Trophoblast cell (in vitro differentiated cells and primary cell): ENCODE measurements at regions not wholly inside any gene's neighbourhood (a gene's known extent, or its start where the extent isn't known, plus 50 kb on each side); places are given as distances from the start of the nearest gene placed in this dataset.

ENCODE experiments used
- DNase-seq, 2 donors: peaks; one replicate each; pipeline ENCODE4 v3.0.0-alpha.2; 2016
- H2AFZ ChIP-seq: 2 replicates; pipeline ENCODE4 v1.6.1; 2013; ENCODE audit warnings: low read length, moderate library complexity, mild to moderate bottlenecking; ENCODE audit not compliant: insufficient read depth, poor library complexity
- H2AK5ac ChIP-seq: 2 replicates; pipeline ENCODE4 v1.6.1; 2013; ENCODE audit warnings: mild to moderate bottlenecking, low read length
- H2BK120ac ChIP-seq: 2 replicates; pipeline ENCODE4 v1.6.1; 2013; ENCODE audit warnings: low read length, mild to moderate bottlenecking, moderate library complexity; ENCODE audit not compliant: insufficient read depth, poor library complexity
- H2BK12ac ChIP-seq: 2 replicates; pipeline ENCODE4 v1.6.1; 2013; ENCODE audit warnings: mild to moderate bottlenecking, low read length, moderate library complexity
- H2BK5ac ChIP-seq: 2 replicates; pipeline ENCODE4 v1.6.1; 2013; ENCODE audit warnings: low read length, low read depth, moderate library complexity, mild to moderate bottlenecking; ENCODE audit not compliant: poor library complexity
- H3K14ac ChIP-seq: 2 replicates; pipeline ENCODE4 v1.6.1; 2013; ENCODE audit warnings: mild to moderate bottlenecking, low read length
- H3K18ac ChIP-seq: 2 replicates; pipeline ENCODE4 v1.6.1; 2013; ENCODE audit warnings: mild to moderate bottlenecking, low read length
- H3K23ac ChIP-seq: 2 replicates; pipeline ENCODE4 v1.6.1; 2013; ENCODE audit warnings: low read length
- H3K27ac ChIP-seq: 2 replicates; pipeline ENCODE4 v1.5.1; 2013; ENCODE audit warnings: low read depth, mild to moderate bottlenecking, inconsistent platforms, low read length, moderate library complexity
- H3K27me3 ChIP-seq: 2 replicates; pipeline ENCODE4 v1.6.1; 2013; ENCODE audit warnings: inconsistent platforms, mild to moderate bottlenecking, low read length, moderate library complexity; ENCODE audit not compliant: insufficient read depth
- H3K36me3 ChIP-seq, 2 experiments: 1 replicate in 1 of 2; 2 replicates in 1 of 2; pipeline ENCODE4 v1.6.1; 2013; ENCODE audit warnings: low read length in 2 of 2, mild to moderate bottlenecking in 2 of 2, moderate library complexity in 1 of 2; ENCODE audit not compliant: insufficient read depth in 2 of 2, control insufficient read depth in 1 of 2
- H3K4ac ChIP-seq: 2 replicates; pipeline ENCODE4 v1.6.1; 2013; ENCODE audit warnings: low read depth, mild to moderate bottlenecking, low read length, moderate library complexity
- H3K4me1 ChIP-seq, 2 experiments: 1 replicate in 1 of 2; 2 replicates in 1 of 2; pipeline ENCODE4 v1.6.1; 2013; ENCODE audit warnings: low read length in 2 of 2, mild to moderate bottlenecking in 2 of 2, moderate library complexity in 1 of 2; ENCODE audit not compliant: insufficient read depth in 2 of 2, control insufficient read depth in 1 of 2
- H3K4me2 ChIP-seq: 2 replicates; pipeline ENCODE4 v1.6.1; 2013; ENCODE audit warnings: inconsistent platforms, mild to moderate bottlenecking, low read length, moderate library complexity
- H3K4me3 ChIP-seq: 2 replicates; pipeline ENCODE4 v1.5.1; 2013; ENCODE audit warnings: mild to moderate bottlenecking, low read depth, low read length, inconsistent platforms
- H3K79me1 ChIP-seq: one replicate; pipeline ENCODE4 v1.6.1; 2013; ENCODE audit warnings: low read length
- H3K79me2 ChIP-seq: 2 replicates; pipeline ENCODE4 v1.6.1; 2013; ENCODE audit warnings: low read length, mild to moderate bottlenecking; ENCODE audit not compliant: control insufficient read depth, insufficient read depth, poor library complexity
- H3K9ac ChIP-seq: 2 replicates; pipeline ENCODE4 v1.6.1; 2013; ENCODE audit warnings: mild to moderate bottlenecking, low read length
- H3K9me3 ChIP-seq: 2 replicates; pipeline ENCODE4 v1.6.1; 2013; ENCODE audit warnings: low read depth, mild to moderate bottlenecking, control low read depth, inconsistent platforms, low read length; ENCODE audit not compliant: insufficient read depth
- H4K12ac ChIP-seq: 2 replicates; pipeline ENCODE4 v1.6.1; 2013; ENCODE audit warnings: low read depth, mild to moderate bottlenecking, low read length, moderate library complexity
- H4K8ac ChIP-seq: 2 replicates; pipeline ENCODE4 v1.6.1; 2013; ENCODE audit warnings: low read depth, mild to moderate bottlenecking, low read length, moderate library complexity
- H4K91ac ChIP-seq: one replicate; pipeline ENCODE4 v1.6.1; 2013; ENCODE audit warnings: low read depth, mild to moderate bottlenecking, low read length, moderate library complexity
- WGBS: extraction: QIAGEN DNeasy Blood & Tissue Kit; methylation state at CpG from one replicate; pipeline ENCODE4 v1.1.7; 2013; ENCODE audit warnings: missing lambda C conversion rate; ENCODE audit not compliant: insufficient read length, insufficient coverage; ENCODE audit errors: extremely low coverage; 5-methylcytosine and 5-hydroxymethylcytosine counted together

DNA sequence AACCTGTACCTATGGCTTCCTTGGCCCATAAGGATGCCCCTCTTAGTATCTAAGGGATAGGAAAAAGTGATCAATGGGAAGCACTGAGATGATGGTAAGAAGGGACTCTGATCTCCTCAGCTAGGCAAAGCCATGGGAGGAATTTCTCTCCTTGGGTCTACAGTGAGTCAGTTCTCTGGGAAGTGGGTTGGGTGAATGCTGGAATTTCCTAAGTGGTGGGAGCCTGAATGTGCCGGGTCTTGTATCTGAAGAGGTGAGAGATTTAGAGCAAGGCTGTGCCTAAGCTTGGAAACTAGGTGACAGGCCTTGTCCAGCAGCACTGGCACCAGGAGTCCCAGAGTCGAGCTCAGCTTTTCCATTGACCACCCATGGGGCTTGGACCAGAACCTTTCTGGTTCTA lies 96.3 kb upstream of the SLC2A1 start:
- DNase-seq, result peak; percentile 28 to 51
- Histone ChIP-seq H3K36me3 (no peaks in the 10 kb centered on the region), H3K9me3 (no peaks in the 10 kb centered on the region), H3K4ac (no peak overlapping the region), H3K23ac (no peak overlapping the region), H3K9ac (no peak overlapping the region), H2AK5ac (peak overlapping the region; percentile 11), H3K4me1 (peaks cover 22 to 29% of the 10 kb centered on the region in 2 experiments), H2BK120ac (peak overlapping the region; percentile 60), H2AFZ (no peak overlapping the region), H3K14ac (no peak overlapping the region), H3K18ac (peak overlapping the region; percentile 29), H4K8ac (peak overlapping the region; percentile 4), H3K79me2 (no peaks in the 10 kb centered on the region), H3K27ac (no peak overlapping the region), H3K27me3 (no peaks in the 10 kb centered on the region), H3K4me2 (no peak overlapping the region), H4K91ac (peak overlapping the region; percentile 71), H3K4me3 (no peak overlapping the region), H3K79me1 (peaks cover 33% of the 10 kb centered on the region), H4K12ac (no peak overlapping the region), H2BK5ac (no peak overlapping the region), H2BK12ac (peak overlapping the region; percentile 68)
- no CpG with 5 or more reads among the region's 2 CpGs for WGBS

DNA sequence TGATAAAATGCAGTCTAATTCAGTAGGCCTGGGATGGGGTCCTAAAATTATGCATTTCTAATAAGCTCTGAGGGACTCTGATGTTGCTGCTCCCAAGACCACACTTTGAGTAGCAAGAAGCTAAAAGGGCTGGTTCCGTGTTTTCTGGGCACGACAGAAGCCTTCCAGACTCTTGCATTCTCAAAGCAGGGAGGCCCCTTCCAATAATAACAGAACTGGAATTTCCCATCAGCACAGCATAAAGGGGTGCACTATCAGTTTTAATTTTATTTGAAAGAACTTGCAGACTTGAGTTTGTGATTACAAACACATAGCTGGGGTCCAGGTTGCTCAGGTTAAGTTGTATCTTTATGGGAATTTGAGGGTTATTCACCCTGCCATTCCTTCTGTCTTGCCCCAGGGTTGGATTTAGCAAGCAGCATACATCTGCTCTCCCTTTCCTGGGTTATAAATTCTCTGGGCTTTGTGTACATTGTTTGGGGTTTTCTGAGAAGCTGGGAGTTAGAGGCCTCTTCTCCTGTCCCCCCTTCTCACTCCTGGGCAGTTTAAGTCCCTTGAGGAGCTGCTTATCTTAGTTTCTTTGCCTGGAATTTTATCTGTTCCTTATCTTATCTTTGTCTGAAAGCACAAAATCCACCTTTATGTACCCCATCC lies 94.2 kb upstream of the SLC2A1 start:
- Histone ChIP-seq H3K18ac (no peak overlapping the region), H3K36me3 (no peaks in the 10 kb centered on the region), H2BK120ac (peak overlapping the region; percentile 91), H3K9ac (no peak overlapping the region), H2AFZ (no peak overlapping the region), H2BK5ac (peak overlapping the region; percentile 75), H3K27me3 (no peaks in the 10 kb centered on the region), H3K23ac (no peak overlapping the region), H3K4me2 (no peak overlapping the region), H3K4me1 (peaks cover 15 to 26% of the 10 kb centered on the region in 2 experiments), H3K4ac (no peak overlapping the region), H3K79me1 (peaks cover 20% of the 10 kb centered on the region), H4K12ac (no peak overlapping the region), H2AK5ac (no peak overlapping the region), H2BK12ac (peak overlapping the region; percentile 45), H3K9me3 (peaks cover 2% of the 10 kb centered on the region), H3K79me2 (no peaks in the 10 kb centered on the region), H3K27ac (peak overlapping the region; percentile 78), H4K91ac (peak overlapping the region; percentile 95), H3K14ac (no peak overlapping the region), H3K4me3 (no peak overlapping the region), H4K8ac (peak overlapping the region; percentile 70)
- DNase-seq, result no peak
- no CpG with 5 or more reads among the region's 2 CpGs for WGBS

DNA sequence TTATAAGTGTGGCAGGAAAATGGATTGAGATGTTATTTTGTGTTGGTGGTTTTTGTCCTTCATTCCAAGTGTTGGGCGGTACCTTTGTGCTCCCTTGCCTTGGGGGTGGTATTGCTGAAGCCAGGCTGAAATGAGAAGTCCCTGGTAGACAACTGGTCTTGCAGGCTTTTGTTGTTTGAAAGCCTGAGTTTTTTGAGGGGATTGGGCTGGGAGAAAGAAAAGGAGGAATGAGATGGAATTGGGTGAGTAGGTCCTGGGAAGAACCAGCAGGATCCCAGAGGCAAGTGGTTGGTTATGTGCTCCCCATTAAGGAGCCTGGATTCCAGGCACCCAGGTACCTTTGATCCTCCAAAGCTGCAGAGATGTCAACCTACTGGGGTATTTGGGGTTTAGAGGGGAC lies 93.7 kb upstream of the SLC2A1 start:
- H3K79me2 ChIP-seq, result no peaks in the 10 kb centered on the region
- peak overlapping the region; percentile 67 for H4K8ac ChIP-seq
- H3K9me3 ChIP-seq, result peaks cover 2% of the 10 kb centered on the region
- H2AFZ ChIP-seq, result no peak overlapping the region
- peaks cover 14 to 25% of the 10 kb centered on the region in 2 experiments for H3K4me1 ChIP-seq
- peak overlapping the region; percentile 73 for H2BK5ac ChIP-seq
- no peaks in the 10 kb centered on the region for H3K36me3 ChIP-seq
- peak in 1 of 2 donors; percentile 30 for DNase-seq
- H2BK12ac ChIP-seq, result peak overlapping the region; percentile 90
- H3K23ac ChIP-seq, result no peak overlapping the region
- H2AK5ac ChIP-seq, result peak overlapping the region; percentile 85
- peak overlapping the region; percentile 61 for H3K14ac ChIP-seq
- no peak overlapping the region for H3K9ac ChIP-seq
- no peak overlapping the region for H3K4me3 ChIP-seq
- H4K91ac ChIP-seq, result peak overlapping the region; percentile 95
- peak overlapping the region; percentile 91 for H2BK120ac ChIP-seq
- peak overlapping the region; percentile 80 for H3K4ac ChIP-seq
- peak overlapping the region; percentile 78 for H3K27ac ChIP-seq
- H4K12ac ChIP-seq, result no peak overlapping the region
- no peak overlapping the region for H3K4me2 ChIP-seq
- no peaks in the 10 kb centered on the region for H3K27me3 ChIP-seq
- peaks cover 20% of the 10 kb centered on the region for H3K79me1 ChIP-seq
- H3K18ac ChIP-seq, result peak overlapping the region; percentile 70
- no CpG with 5 or more reads among the region's 1 CpG for WGBS

GRCh38 chr1:43049481-43049880 lies 90.8 kb upstream of the SLC2A1 start:
- Histone ChIP-seq H3K79me1 (peaks cover 23% of the 10 kb centered on the region), H2BK5ac (peak overlapping the region; percentile 18), H3K14ac (peak overlapping the region; percentile 20), H3K4me2 (no peak overlapping the region), H2BK12ac (peak overlapping the region; percentile 23), H3K27ac (no peak overlapping the region), H2AK5ac (no peak overlapping the region), H3K27me3 (no peaks in the 10 kb centered on the region), H4K8ac (no peak overlapping the region), H3K9ac (no peak overlapping the region), H3K4me1 (peaks cover 15 to 29% of the 10 kb centered on the region in 2 experiments), H3K23ac (no peak overlapping the region), H3K4me3 (no peak overlapping the region), H3K79me2 (no peaks in the 10 kb centered on the region), H3K9me3 (peaks cover 6% of the 10 kb centered on the region), H4K91ac (peak overlapping the region; percentile 70), H3K4ac (no peak overlapping the region), H2AFZ (no peak overlapping the region), H2BK120ac (peak overlapping the region; percentile 2), H3K36me3 (no peaks in the 10 kb centered on the region), H4K12ac (no peak overlapping the region), H3K18ac (no peak overlapping the region)
- no peak for DNase-seq
- no CpG with 5 or more reads among the region's 2 CpGs for WGBS
